ENCODE measurements at regions not wholly inside any gene's neighbourhood (a gene's known extent, or its start where the extent isn't known, plus 50 kb on each side); places are given as distances from the start of the nearest gene placed in this dataset.

DNA sequence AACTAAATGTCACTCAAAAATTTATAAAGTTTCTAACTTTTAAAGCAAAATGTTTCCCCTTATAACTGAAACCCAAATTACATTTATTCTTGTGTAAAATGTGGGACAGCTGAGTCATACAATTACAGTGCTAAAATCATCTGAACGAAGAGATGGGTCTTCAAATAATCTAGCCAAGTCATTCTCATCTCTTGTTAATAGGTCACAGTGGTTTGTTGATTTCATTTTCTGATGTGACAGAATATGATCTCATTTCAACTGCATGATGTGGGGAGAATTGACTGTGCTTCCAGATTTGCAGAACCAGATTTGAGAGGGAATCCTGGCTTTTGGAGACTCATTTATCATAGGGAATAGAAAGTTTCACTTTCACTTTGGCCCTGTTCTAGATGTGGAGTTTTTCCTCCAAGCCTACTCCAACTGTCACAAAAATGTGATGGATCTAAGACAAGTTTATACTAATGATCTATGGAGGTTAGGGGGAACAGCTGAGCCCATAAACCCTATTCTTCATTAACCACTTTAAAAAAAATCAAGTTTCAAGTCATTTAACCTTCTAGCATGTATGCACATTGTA, 685.0 kb downstream of the PDCD6IP start:
- Histone ChIP-seq H3K27me3 (ENCODE audit: insufficient read depth, low read depth) (no peaks in the 10 kb centered on the region), H2AFZ (ENCODE audit: low read depth) (no peak overlapping the region), H3K4me2 (no peak overlapping the region), H3K36me3 (ENCODE audit: insufficient read depth) (no peaks in the 10 kb centered on the region), H3K4me1 (ENCODE audit: low read depth, poor library complexity, severe bottlenecking) (no peaks in the 10 kb centered on the region), H3K79me2 (ENCODE audit: insufficient read depth, low read depth) (no peaks in the 10 kb centered on the region), H3K9ac (no peak overlapping the region), H3K4me3 (IDR thresholded peaks at IDR 0.05; ENCODE audit: insufficient read depth, low read depth, low read length) (no peak overlapping the region), H4K20me1 (ENCODE audit: insufficient read depth) (no peaks in the 10 kb centered on the region), H3K27ac (no peak overlapping the region)
- TF ChIP-seq, protein P1, sequence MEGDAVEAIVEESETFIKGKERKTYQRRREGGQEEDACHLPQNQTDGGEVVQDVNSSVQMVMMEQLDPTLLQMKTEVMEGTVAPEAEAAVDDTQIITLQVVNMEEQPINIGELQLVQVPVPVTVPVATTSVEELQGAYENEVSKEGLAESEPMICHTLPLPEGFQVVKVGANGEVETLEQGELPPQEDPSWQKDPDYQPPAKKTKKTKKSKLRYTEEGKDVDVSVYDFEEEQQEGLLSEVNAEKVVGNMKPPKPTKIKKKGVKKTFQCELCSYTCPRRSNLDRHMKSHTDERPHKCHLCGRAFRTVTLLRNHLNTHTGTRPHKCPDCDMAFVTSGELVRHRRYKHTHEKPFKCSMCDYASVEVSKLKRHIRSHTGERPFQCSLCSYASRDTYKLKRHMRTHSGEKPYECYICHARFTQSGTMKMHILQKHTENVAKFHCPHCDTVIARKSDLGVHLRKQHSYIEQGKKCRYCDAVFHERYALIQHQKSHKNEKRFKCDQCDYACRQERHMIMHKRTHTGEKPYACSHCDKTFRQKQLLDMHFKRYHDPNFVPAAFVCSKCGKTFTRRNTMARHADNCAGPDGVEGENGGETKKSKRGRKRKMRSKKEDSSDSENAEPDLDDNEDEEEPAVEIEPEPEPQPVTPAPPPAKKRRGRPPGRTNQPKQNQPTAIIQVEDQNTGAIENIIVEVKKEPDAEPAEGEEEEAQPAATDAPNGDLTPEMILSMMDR (conservative IDR thresholded peaks at IDR 0.05; ENCODE audit: low read depth, low read length), result no peak

DNA sequence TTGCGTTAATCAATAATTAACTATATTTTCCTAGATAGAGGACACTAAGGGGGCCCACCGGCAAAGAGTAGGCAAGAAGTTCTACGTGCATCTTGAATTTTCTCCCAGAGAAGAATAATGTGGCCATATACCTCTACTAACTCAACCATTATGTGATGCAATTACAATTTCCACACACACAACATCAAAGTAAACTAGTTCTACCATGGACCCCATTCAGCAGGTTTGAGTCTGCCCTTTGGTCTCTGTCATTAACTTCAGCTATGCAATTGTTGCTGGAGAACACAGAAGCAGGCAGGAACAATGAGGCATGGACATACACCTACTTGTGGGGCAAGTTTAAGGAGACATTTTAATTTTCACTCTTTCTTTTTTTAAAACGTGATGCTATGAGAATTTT, 705.9 kb downstream of the PDCD6IP start:
- H3K27ac ChIP-seq, result no peak overlapping the region
- no peak overlapping the region for H3K9ac ChIP-seq
- H4K20me1 ChIP-seq (ENCODE audit: insufficient read depth), result no peaks in the 10 kb centered on the region
- no peaks in the 10 kb centered on the region for H3K4me1 ChIP-seq (ENCODE audit: low read depth, poor library complexity, severe bottlenecking)
- no peak overlapping the region for H2AFZ ChIP-seq (ENCODE audit: low read depth)
- no peak overlapping the region for H3K4me2 ChIP-seq
- H3K36me3 ChIP-seq (ENCODE audit: insufficient read depth), result no peaks in the 10 kb centered on the region
- H3K27me3 ChIP-seq (ENCODE audit: insufficient read depth, low read depth), result no peaks in the 10 kb centered on the region
- H3K79me2 ChIP-seq (ENCODE audit: insufficient read depth, low read depth), result no peaks in the 10 kb centered on the region
- no peak overlapping the region for H3K4me3 ChIP-seq (IDR thresholded peaks at IDR 0.05; ENCODE audit: insufficient read depth, low read depth, low read length)
- TF ChIP-seq, protein P1 (conservative IDR thresholded peaks at IDR 0.05; ENCODE audit: low read depth, low read length), result no peak

DNA sequence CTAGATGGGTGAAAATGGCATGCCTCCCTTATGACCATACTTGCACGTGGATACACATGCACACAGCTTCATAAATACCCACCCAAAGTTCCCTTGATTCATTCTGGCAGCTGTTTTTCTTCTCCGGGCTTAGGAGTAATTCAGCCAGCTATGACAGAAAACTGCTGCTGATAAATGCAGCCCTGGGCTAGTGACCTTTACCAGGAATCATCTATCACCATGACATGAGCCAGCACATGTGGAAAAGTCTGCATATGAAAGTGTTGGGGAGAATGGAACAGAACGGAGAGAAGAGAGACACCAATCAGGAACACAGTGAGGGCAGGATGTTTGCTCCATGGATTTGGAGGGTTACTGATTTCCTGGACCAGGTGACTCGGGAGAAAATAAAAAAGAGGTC, 706.3 kb downstream of the PDCD6IP start:
- no peaks in the 10 kb centered on the region for H3K79me2 ChIP-seq (ENCODE audit: insufficient read depth, low read depth)
- H3K36me3 ChIP-seq (ENCODE audit: insufficient read depth), result no peaks in the 10 kb centered on the region
- H3K4me2 ChIP-seq, result no peak overlapping the region
- H3K4me3 ChIP-seq (IDR thresholded peaks at IDR 0.05; ENCODE audit: insufficient read depth, low read depth, low read length), result no peak overlapping the region
- no peak overlapping the region for H2AFZ ChIP-seq (ENCODE audit: low read depth)
- H4K20me1 ChIP-seq (ENCODE audit: insufficient read depth), result no peaks in the 10 kb centered on the region
- TF ChIP-seq, protein P1 (conservative IDR thresholded peaks at IDR 0.05; ENCODE audit: low read depth, low read length), result no peak
- no peak overlapping the region for H3K9ac ChIP-seq
- no peak overlapping the region for H3K27ac ChIP-seq
- H3K27me3 ChIP-seq (ENCODE audit: insufficient read depth, low read depth), result no peaks in the 10 kb centered on the region
- H3K4me1 ChIP-seq (ENCODE audit: low read depth, poor library complexity, severe bottlenecking), result no peaks in the 10 kb centered on the region

DNA sequence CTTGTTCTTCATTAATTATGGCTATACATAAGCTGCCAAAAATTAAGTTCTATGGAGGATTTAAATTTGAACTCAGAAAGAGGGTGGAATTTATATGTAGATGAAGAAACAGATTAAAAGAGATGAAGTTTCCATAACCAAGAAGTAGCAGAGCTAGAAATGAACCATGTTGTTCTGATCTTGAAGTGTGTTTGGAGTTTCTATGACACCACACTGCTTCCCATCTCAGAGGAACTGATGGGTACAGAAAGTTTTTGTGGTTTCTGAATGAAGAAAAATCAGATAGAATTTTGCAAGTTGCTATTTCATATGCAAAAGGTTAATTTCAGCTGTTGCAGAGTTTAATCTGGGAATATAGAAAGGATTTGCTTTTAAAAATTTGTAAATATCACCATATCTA, 710.3 kb downstream of the PDCD6IP start:
- Histone ChIP-seq H3K27me3 (ENCODE audit: insufficient read depth, low read depth) (no peaks in the 10 kb centered on the region), H3K4me2 (no peak overlapping the region), H3K79me2 (ENCODE audit: insufficient read depth, low read depth) (no peaks in the 10 kb centered on the region), H4K20me1 (ENCODE audit: insufficient read depth) (no peaks in the 10 kb centered on the region), H2AFZ (ENCODE audit: low read depth) (no peak overlapping the region), H3K36me3 (ENCODE audit: insufficient read depth) (no peaks in the 10 kb centered on the region), H3K4me3 (IDR thresholded peaks at IDR 0.05; ENCODE audit: insufficient read depth, low read depth, low read length) (no peak overlapping the region), H3K9ac (no peak overlapping the region), H3K4me1 (ENCODE audit: low read depth, poor library complexity, severe bottlenecking) (no peaks in the 10 kb centered on the region), H3K27ac (no peak overlapping the region)
- TF ChIP-seq, protein P1 (conservative IDR thresholded peaks at IDR 0.05; ENCODE audit: low read depth, low read length), result no peak

Measured in KMS-11 (cell line).